Limb (tissue), 2 donors: ENCODE measurements at regions not wholly inside any gene's neighbourhood (a gene's known extent, or its start where the extent isn't known, plus 50 kb on each side); places are given as distances from the start of the nearest gene placed in this dataset.

ENCODE experiments used
- DNase-seq, 2 donors: peaks; one replicate each; pipeline ENCODE4 v3.0.0-alpha.2; 2016; ENCODE audit errors: extremely low spot score in 2 of 2

DNA sequence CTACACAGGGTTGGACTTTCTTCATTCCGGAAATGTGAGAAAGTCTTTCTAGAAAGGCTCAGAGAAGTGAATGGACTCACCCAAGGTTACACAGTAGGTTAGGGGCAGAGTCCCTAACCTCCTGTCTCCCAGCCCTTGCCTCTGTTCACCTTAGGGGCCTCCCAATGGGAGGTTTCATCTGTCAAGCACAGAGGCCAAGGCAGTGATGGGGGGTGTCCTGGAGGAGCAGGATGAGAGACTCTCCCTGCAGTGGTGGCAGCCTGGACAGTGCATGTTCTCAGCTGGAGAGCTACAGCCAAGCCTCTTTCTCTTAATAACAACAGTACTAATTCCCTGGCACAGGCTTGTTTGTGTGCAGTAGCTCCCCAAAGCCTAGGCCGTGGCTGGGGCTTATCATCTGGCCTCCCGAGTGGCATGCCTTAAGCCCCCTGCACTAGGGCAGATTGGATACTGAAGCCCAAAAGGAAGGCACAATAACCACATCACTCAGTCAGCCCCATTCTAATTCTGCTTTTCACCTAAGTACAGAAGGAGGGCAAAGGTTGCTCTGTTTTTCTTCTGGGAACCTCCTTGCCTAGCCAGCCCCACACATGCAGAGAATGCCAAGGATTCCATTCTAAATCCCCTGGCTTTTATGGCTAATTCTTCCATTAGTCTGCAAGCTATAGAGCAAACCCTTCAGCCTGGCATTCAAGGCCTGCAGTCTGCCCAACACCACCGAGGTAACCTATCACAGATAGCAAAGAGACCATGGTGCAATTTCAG lies 50.2 kb upstream of the XPA start:
- DNase-seq = no peak

DNA sequence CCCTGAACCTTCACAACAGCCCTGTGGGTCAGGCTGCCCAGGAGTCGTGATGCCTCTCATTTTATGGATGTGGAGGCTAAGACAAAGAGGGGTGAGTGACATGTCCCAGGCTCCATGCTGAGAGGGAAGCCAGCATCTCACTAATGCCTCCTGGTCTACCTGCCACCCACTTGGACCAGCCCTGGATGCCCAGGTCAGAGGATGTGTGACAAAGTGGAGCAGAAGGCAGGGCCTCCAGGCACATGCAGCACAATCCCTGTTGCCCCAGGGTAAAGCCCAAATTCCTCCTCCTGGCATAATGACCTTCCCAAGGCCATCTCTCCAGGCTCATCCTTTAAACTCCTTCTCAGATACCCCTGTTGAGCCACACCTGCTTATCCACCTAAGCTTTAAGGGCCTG lies 51.4 kb upstream of the XPA start:
- no peak for DNase-seq

DNA sequence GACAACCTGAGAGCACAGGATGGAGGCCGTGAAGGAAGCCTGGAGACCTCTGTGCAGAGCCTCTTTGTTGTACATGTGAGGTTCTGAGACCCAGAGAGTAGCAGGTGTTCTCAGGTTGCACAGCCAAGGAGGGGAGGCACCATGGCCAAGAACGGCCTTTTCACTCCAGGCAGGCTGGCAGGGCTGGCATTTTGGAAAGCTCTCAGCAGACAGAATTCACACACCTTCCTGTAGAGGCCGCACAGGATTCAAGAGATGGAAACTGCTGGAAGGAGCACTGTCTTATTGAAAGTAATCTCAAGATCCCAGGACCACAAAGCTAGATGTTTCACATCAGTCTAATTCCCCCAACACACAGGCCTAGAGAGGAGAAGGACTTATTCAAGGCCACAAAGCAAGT lies 52.8 kb upstream of the XPA start:
- DNase-seq = no peak

DNA sequence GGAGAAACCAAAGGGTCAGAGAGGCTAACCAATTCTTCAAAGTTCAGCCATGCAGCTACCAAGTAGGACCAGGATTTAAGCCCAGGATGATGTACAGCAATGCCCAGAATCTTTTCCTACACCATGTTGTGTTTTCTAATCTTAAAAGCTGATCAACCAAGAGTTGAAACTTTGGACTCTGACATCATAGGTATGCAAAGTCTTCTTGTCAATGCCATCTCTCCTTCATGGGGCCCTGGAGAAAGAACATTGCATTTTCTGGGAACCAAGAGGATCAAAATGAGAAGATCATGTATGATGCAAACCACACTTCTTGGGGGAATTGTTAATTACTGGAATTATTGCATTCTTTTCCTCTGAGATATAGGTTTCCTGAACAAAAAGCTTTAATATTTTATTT lies 54.4 kb upstream of the XPA start:
- no peak for DNase-seq

DNA sequence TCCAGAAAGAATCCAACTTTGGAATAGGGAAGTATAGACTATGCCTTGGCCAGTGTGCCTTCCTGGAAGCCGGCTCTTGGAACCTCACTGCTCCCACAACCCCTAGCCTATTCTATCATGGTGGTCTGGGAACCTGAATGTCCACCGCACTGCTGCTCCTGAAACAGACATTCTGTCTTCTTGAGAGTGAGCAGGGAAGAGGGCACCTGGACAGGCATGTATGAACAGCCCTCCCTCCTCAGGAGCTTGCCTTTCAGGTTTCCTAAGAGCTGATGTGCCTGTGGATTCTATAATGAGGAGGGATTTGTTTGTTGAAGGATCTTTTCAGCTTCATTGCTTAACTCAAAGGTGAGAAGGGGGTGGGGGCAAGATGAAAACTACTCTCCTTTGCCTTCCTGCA lies 55.1 kb upstream of the XPA start:
- no peak for DNase-seq

DNA sequence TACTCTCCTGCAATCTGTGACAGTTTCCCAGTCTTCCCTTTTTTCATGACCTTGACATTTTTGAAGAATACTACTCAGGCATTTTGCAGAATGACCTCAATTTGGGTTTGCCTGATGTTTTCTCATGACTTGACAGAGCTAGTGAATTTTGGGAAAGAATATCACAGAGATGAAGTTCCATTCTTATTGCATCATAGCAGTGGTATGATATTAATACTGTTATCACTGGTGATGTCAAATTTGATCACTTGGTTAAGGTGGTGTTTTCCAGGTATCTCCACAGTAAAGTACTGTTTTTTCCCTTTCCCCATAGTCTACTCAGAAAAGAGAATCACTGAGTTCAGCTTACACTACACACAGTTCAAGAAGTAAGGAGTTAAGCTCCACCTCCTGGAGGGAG lies 56.2 kb upstream of the XPA start:
- no peak for DNase-seq

DNA sequence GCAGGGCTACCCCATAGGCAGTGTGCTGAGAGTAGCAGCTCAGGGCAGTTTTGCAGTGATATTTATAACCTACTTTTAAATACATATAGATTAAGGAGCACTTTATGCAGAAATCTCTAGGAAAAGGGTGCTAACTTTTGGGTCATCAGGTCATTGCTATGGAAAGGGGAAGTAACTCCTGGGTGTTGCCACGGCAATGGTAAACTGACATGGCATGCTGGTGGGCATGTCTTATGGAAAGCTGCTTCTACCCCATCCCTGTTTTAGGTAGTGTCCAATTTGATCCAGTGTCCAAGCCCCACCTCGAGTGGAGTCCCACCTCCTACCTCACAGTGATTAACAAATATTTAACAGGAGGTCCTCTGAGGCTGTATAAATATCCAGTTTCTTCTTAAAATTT lies 56.8 kb upstream of the XPA start:
- no peak for DNase-seq

DNA sequence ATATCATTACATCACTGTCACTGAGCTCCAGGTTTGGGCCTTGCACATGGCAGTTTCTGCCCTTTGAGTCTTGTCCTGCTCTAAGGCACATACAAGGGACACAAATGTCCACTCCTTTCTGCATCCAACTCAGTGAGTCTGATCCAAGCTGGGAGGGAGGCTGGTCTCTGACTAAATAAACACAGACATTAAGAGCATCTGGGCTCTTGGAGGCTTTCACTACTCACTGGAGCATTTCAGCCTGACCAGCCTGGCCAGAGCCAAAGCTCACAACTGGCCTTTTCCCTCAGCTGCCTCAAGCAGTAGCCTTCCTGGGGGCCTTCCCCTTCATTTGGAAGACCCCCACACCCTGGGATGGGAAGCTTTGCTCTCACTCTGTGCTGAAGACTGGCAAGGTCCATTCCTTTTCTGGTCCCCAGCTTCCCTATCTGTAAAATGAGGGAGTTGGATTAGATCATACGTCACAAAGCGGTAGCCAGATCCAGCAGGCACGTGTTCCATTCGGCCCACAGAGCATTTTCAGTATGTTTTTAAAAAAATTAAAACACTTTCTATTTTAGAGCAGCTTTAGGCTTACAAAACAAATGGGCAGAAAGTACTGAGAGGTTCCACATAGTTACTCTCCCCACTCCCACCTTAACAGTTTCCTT lies 58.6 kb upstream of the XPA start:
- no peak for DNase-seq

DNA sequence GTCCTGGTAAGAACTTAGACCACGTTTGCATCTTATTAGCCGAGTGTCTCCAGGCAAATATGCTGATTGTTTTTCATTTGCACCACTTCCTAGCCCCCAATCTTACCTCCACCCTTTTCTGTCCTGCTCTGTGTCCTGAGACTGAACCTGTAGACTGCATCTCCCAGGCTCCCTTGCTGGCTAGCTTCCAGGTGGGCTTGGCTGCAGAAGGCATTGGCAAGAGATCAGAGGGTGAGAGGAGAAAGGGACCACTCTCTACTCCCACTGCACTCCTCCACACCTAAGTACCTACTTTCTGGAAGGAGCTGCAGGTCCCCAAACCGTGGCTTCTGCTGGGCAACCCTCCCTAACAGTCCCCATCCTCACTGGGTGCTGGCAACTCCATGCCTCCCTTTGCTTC lies 59.9 kb upstream of the XPA start:
- DNase-seq = no peak

DNA sequence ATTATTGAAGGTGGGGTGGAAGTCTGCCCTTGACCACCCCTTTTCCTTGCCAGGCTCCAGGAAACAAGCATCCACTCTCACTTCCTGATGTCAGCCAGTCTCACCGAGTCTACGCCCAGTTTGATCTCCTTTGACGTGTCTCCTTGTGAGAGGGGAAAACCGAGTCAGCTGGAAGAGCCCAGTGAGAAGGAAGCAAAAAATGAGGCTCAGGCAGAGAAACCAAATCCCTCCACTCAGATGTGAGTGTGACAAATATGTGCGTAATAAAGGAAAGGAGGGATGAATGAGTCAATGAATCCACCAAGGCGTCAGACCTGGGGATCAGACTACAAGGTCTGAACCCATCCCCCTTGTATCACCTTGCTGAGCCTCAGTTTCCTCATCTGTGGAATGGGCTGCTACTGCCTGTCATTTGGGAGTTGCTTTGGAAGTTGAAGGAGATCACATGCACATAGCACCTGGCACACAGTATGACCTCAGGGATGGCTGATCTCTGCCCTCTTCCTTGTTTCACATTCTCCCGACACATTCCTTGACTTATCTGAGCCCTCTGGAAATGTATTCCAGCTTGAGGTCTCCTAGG lies 61.3 kb upstream of the XPA start:
- DNase-seq = no peak

DNA sequence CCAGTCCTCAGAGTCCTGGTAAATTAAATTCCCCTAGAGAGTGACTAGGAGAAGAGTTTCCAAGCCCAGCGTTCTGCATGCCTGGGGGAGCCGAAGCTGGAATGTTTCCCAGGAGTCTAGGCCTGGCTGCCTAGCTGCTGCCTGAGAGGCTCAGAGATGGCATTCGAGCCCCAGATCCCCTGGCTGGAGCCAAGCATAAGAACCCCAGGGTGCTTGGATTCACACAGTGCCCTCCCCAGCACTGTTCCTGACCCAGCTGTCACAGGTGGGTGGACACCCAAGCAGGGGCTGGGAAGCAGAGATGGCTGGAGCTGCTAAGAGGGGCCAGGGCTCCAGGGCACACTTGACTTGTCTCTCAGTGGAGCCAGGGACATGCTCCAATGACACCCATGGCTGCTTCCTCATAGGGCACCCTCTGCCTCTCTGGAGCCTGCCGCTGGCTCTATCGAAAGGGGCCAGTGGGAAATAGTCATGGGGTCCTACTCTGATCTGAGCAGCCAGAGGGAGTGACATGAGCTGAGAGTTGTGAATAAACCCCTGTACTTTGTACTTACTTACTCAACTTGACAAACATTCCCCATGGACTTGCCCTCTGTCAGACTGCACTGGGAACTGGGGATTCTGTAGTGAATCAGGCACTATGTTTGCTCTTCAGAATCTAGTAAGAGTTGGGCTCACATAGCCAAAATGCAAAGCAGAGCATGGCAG lies 62.6 kb upstream of the XPA start:
- DNase-seq = no peak

DNA sequence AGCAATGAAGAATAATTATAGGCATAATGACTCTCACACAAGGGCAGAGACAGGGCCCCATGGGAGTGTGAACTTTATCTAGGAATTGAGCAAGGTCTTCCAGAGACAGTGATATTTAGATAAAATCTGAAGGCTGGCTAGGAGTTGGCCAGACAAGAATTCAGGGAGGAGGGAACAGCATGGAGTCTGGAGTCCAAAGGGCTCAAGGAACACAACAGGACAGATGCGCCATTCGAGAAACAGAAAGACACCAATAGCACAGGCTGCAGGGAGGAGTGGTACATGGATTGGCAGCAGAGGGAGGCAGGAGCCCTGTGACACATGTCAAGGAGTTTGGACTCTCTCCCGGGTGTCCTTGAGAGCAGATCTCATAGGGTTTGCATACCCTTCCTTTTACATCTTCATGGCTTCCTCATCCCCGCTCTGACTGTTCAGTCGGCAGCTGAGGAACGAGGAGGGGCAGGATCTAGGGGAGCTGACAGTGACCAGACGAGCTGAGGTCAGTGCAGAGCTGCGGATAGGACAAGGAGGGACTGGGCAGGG lies 64.0 kb upstream of the XPA start:
- DNase-seq = no peak

DNA sequence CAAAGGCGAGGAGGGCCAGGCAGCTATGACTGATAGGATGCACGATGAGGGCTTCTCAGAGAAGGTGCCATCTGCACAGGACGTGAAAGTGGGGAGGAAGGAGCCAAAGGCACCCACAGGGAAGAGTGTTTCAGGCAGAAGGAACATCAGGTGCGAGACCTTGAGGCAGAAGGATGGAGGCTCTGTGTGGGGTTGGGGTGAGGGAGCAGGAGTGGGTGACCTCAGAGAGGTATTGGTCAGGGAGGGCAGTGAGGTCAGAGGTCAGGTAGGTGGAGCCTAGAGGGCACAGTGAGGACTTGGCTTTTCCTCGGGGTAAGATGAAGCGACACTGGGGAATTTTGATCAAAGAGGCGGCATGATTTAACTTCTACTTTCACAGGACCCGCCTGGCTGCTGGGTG lies 64.7 kb upstream of the XPA start:
- no peak for DNase-seq

DNA sequence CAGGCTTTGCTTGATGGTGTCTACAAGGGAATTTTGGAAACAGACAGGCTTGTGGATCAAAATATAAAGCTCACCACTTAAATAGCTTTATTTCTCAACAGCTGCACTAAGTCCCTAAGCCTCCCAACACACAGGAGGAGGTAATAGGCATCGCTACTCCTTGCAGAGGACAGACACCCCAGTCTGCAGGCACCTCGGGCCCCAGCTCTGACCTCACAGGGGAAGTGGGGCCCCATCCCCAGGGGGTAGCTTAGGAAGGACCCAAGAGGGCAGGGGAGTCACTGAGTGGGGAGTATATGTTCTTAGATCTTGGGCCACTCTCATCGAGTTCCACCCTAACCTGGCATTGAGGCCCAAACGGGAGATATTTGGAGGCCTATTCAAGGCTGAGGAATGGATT lies 66.7 kb upstream of the XPA start:
- no peak for DNase-seq

DNA sequence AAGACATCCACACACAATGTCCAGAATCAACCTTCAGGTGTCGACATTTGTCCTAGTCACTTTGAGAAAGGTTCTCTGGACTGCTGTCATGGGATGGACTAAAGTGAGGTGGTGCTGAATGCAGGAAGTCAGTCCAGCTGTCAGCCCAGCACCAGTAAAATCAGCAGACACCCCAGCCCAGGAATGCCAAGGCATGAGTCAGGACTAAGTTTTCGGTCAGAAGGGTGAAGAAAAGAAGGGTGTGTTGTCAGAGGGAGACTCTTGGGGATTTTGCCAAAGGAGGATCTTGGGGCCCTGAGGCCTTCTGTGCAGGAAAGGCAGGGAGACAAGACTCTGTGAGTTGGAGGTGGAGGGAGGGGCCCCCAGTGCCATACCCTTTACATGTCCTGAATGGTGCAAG lies 69.0 kb upstream of the XPA start:
- DNase-seq = no peak

DNA sequence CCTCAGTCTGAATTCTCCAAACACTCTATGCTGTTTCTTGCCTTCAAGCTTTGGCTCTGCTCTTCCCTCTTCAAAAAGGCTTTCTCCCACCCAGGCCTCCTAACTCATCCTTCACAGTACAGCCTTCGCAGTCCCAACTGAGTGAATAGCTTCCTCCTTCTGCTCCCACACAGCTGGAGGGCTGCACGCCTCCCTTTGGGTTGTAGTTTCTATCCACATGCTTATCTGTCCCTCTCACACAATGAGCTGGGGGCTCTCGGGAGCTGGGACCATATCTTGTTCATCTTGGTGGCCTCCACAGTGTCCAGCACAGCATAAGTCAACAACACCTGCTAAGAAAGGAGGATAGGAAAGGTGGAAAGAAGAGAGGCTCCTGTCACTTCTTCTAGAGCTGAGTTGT lies 69.5 kb upstream of the XPA start:
- no peak for DNase-seq

DNA sequence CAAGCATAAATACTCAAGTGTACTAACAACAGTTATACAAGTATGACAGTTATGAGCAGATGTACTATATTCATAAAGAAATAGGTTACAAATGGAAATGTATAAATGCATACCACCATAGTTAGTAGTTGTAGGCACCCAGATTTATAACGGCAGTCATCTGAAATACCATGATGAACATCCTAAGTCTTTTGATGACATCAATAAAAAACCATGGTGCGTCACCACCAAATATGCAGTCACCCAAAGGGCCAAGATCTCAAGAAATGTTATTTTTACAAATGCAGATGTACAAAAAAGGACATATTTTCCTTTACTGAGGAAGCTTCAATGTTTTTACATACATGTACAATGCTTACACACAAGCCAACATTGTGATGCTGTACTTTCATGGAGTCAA lies 70.8 kb upstream of the XPA start:
- no peak for DNase-seq

DNA sequence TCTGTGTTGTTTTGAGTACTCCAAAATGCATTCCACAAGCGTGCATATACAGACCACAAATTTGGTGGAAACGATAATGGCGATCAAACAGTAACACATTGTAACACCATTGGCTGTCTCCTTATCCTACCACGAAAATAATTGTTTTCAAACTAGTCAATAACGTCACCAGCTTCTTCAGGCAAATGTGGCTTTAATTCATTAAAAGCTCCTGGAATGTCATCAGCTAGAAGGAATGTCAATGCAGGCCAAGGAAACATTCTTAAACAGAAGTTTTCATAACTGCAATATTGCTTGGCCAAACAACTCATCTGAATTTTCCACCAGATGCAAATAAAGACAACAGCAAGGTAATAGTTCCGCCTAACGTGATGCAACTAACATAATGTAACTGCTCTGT lies 71.6 kb upstream of the XPA start:
- DNase-seq = peak in 1 of 2 donors; percentile 3

DNA sequence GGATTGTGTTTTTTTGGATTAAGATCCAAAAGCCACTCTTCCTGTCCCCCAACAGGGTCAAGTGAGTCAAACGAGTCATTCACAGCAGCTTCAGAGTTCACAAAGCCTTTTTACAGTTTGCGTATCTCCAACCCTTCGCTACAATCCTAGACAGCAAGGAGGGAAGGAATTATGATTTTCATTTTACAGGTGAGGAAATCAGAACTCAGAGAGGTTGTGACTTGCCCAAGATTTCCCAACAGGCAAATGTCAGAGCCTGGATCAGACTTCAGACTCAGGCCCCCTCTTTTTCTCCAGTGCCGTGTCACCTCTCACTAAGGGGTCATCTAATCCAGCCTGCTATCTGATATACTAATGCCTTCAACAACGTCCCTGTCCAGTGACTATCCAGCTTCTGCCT lies 72.1 kb upstream of the XPA start:
- DNase-seq = no peak

DNA sequence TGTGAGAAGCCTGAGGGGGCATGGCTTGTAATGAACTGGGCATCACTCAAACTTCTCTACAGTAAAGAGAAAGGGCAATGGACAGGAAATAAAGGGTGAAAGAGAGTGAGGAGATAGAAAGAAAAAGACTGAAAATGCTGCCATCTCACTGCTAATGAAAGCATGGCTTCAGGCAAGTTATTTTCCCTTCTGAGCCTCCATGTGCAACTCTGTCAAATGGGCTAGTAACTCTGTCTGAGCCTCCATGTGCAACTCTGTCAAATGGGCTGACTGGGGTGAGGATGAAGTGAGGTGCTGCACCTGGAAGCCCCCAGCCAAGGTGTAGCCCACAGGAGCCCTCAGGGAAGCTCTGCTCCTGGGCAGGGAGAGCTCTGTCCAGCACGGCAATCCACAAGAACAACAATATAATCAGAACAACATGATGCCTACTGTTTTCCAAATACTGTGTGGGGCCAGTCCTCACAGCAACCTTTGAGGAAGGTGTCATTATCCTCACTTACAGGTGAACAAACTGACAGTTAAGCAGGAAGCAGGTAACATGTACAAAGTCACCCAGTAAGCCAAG lies 73.8 kb upstream of the XPA start:
- DNase-seq = no peak

DNA sequence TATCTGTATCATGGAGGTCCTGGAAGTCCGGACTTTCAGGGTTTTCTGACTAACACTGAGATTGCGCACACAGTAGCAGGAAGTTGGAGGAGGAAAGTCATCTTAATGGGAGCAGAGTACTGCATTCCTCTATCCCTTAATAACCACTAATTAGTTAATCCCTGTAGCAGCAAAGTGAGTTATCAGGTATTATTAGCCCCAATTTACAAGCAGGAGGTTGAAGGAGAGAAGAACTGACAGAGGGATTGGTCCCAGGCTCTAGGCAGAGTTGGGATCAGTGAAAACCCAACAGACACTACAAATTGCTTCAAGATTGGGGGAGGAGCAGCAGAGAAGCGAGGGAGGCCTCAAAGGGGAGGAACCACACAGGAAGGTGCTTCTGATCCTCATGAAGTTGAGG lies 74.5 kb upstream of the XPA start:
- DNase-seq = no peak

DNA sequence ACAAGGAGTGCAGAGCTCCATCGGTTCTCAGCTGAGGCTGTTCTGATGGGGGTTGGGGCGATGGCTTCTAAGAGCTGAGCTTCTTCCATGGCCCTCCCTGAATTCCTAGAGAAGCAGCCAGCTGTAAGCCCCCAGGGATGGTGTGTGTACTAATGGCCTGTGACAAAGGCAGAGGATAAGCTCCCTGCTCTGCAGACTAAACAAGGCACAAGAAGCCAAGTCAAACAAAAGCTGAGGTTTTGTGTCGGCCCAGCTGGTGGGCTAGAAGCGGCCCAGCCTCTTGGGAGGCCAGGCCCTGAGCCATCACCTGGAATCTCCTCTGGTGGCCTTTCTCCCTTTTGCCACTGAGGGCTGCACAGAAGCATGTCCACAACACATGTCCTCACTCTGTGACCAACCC lies 75.0 kb upstream of the XPA start:
- DNase-seq = no peak
